Spinal cord (tissue), 9 donors: ENCODE measurements at regions not wholly inside any gene's neighbourhood (a gene's known extent, or its start where the extent isn't known, plus 50 kb on each side); places are given as distances from the start of the nearest gene placed in this dataset.
A peak's percentile ranks its signal among the peaks of the same experiment; 100 is the strongest.

Source experiments
- DNase-seq, 6 donors: peaks; one replicate each; pipeline versions ENCODE4 v3.0.0 to v3.0.0-alpha.2; 2013 to 2015; ENCODE audit warnings: low spot score in 6 of 6, low read depth in 4 of 6
- H3K27ac ChIP-seq: one replicate; pipeline ENCODE4 v1.5.1; 2013; ENCODE audit warnings: low read depth, low read length, control low read depth
- H3K27me3 ChIP-seq: one replicate; pipeline ENCODE4 v1.6.1; 2013; ENCODE audit warnings: low read length; ENCODE audit not compliant: control insufficient read depth, insufficient read depth
- H3K36me3 ChIP-seq: one replicate; pipeline ENCODE4 v1.6.1; 2013; ENCODE audit warnings: low read length; ENCODE audit not compliant: control insufficient read depth, insufficient read depth
- H3K4me1 ChIP-seq: one replicate; pipeline ENCODE4 v1.6.1; 2013; ENCODE audit warnings: low read length; ENCODE audit not compliant: control insufficient read depth, insufficient read depth
- H3K4me3 ChIP-seq: one replicate; pipeline ENCODE4 v1.5.1; 2013; ENCODE audit warnings: low read depth, low read length, control low read depth
- H3K9me3 ChIP-seq: one replicate; pipeline ENCODE4 v1.6.1; 2013; ENCODE audit warnings: low read length; ENCODE audit not compliant: control insufficient read depth, insufficient read depth
- WGBS: methylation state at CpG from one replicate; pipeline ENCODE4 v1.1.5; 2013; ENCODE audit warnings: missing lambda C conversion rate; ENCODE audit not compliant: insufficient coverage; 5-methylcytosine and 5-hydroxymethylcytosine counted together
- donor health status: healthy.

DNA sequence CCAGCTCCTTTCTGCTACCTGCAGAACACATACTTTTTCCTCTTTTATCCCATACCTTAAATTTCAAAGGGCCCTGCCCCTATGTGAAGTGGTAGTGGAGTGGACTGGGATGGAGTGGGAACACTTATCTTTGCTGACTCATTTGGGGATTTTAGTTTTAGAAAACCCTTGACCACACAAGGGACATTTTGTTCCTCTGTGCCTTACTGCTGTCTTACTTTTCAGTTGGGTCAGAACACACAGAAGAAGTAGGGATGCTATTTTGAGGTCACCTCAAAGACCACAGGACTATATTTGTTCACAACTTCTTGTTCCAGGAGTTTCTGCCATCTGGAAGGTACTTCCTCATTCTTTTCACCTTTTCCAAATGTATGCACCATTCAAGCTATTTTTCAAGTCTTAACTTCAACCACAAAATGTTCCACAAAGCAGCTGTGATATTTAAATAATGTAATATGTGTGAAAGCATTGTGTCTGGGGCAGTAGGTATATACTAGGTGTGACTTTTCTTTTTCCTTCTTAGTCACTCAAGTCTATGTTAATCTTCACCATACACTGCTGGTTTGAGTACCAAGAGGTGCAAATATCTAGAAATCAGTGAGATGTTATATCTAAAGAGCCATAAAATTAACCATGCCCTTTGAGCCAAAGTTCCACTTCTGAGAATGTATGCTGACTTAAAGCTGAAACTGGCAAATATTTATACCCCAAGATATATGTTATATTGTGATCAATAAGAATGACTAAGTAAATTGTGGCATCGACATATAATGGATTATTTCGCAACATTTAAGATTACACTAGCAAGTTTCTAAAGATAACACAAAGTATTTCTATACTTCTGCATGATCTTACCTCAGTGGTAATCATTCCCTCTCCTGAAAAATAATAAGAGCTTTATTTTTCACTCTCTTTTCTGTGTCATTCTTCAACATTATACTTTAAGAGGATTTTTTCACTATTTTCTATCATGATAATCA, 308.5 kb downstream of the MRPL39 start:
- Histone ChIP-seq H3K27ac (no peak overlapping the region), H3K4me1 (no peaks in the 10 kb centered on the region), H3K27me3 (no peaks in the 10 kb centered on the region), H3K9me3 (no peaks in the 10 kb centered on the region), H3K4me3 (no peak overlapping the region), H3K36me3 (no peaks in the 10 kb centered on the region)
- WGBS = no CpG with 5 or more reads among the region's 2 CpGs
- no peak for DNase-seq

DNA sequence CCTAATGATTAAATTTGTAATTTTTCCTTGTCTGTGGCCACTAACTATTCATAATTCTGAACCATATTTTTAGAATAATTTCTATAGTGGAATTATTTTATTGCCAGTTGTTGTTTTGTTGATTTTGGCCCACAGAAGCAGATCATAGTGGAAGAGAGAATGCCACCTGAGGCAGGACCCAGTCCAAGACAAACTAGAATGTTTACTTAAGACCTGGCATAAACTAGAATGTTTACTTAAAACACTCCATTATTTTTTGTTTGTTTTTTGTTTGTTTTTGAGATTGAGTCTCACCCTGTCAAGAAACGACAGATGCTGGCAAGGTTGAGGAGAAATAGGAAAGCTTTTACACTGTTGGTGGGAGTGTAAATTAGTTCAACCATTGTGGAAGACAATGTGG, 310.2 kb downstream of the MRPL39 start:
- DNase-seq = no peak
- Histone ChIP-seq H3K36me3 (no peaks in the 10 kb centered on the region), H3K27ac (no peak overlapping the region), H3K4me1 (no peaks in the 10 kb centered on the region), H3K4me3 (no peak overlapping the region), H3K27me3 (no peaks in the 10 kb centered on the region), H3K9me3 (no peaks in the 10 kb centered on the region)
- no CpG with 5 or more reads among the region's 1 CpG for WGBS

- Histone ChIP-seq H3K4me3 (no peak overlapping the region), H3K9me3 (no peaks in the 10 kb centered on the region), H3K27ac (no peak overlapping the region), H3K4me1 (no peaks in the 10 kb centered on the region), H3K27me3 (no peaks in the 10 kb centered on the region), H3K36me3 (no peaks in the 10 kb centered on the region)
- DNase-seq = no peak
- 98% methylated on average over 4 of the region's 5 CpGs for WGBS
Observed at GRCh38 chr21:25296252-25296651, 311.0 kb downstream of the MRPL39 start.

GRCh38 chr21:25292396-25292795, 314.9 kb downstream of the MRPL39 start:
- H3K4me1 ChIP-seq = no peaks in the 10 kb centered on the region
- H3K27ac ChIP-seq = no peak overlapping the region
- DNase-seq = no peak
- H3K27me3 ChIP-seq = no peaks in the 10 kb centered on the region
- H3K36me3 ChIP-seq = no peaks in the 10 kb centered on the region
- WGBS = 91% methylated on average over 6 of the region's 6 CpGs
- no peaks in the 10 kb centered on the region for H3K9me3 ChIP-seq
- H3K4me3 ChIP-seq = no peak overlapping the region

DNA sequence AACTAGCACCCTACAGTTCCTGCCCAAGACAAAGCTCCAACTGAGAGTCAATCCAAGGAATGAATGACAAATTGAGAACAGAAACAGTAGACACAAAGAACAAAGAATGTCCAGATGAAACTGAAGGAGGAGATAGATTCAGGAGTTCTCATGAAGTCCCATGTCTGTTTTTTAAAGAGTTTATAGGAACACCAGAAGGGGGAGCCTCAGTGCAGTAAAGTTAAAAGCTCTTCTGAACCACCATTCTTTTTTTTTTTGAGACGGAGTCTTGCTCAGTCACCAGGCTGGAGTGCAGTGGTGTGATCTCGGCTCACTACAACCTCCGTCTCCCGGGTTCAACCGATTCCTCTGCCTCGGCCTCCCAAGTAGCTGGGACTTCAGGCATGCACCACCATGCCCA, 323.6 kb downstream of the MRPL39 start:
- WGBS = 77% methylated on average over 6 of the region's 6 CpGs
- no peak for DNase-seq

DNA sequence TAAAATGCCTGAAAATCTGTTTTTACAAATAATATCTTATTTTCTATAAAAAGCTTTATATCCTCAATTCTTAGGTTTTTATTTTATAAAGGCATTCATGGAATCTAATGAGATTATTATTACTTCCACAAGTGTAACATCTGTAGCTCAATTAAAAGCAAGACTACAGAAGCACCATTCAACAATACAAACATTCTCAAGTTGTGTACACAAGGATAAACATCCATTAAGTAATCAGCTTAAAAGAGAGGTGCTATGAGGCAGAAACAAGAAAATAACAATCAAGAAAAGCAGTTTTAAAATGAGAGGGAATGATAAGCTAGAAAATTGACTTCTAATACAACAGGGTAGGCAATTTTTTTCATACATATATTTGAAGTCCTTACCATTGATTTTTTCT, 326.1 kb downstream of the MRPL39 start:
- Histone ChIP-seq H3K36me3 (no peaks in the 10 kb centered on the region), H3K4me3 (no peak overlapping the region), H3K27ac (no peak overlapping the region), H3K27me3 (no peaks in the 10 kb centered on the region), H3K4me1 (no peaks in the 10 kb centered on the region), H3K9me3 (no peaks in the 10 kb centered on the region)
- DNase-seq = peak in 1 of 6 donors; percentile 22

More for the DNA sequence above, 323.6 kb downstream of the MRPL39 start:
- Histone ChIP-seq H3K9me3 (no peaks in the 10 kb centered on the region), H3K4me1 (no peaks in the 10 kb centered on the region), H3K4me3 (no peak overlapping the region), H3K27ac (no peak overlapping the region), H3K27me3 (no peaks in the 10 kb centered on the region), H3K36me3 (no peaks in the 10 kb centered on the region)

DNA sequence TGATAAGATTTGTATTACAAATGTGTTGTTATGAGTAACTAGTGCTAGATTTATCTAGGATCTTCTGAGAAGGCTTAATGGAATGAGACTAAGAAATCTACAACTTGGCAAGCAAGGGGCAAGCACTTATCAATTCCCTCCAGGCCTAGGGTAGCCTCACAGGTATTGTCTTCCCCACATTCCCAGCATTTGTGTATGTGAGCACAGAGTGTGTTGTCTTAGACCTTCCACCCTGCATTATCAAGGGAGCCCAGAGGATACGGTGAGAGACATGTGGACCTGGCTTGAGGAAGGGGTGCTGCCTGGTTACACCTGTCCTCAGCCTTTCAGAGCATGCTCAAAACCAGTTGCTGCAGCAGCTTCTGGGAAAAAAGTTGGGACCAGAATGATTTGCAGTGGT, 327.2 kb downstream of the MRPL39 start:
- no peaks in the 10 kb centered on the region for H3K4me1 ChIP-seq
- no peak overlapping the region for H3K27ac ChIP-seq
- DNase-seq = no peak
- WGBS = 89% methylated on average over 1 of the region's 1 CpG
- no peak overlapping the region for H3K4me3 ChIP-seq
- no peaks in the 10 kb centered on the region for H3K9me3 ChIP-seq
- H3K27me3 ChIP-seq = no peaks in the 10 kb centered on the region
- H3K36me3 ChIP-seq = no peaks in the 10 kb centered on the region

DNA sequence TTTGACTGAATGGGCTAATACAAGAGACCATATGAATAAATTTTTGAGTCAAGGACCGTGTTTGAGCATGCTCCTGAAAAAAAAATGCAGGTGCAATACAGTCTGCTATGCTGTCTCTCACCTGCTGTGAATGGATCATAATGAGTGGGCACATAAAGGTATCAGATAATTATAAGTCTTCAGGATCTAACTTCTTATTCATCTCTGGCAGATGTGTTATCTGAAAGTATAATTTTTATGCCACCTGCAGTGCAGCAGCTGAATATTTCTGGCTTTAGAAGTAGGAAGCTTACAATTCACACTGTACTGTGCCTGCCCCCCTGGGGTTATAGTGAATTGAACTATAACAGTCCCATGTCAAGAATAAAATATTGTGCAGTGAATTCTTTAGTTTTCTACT, 333.3 kb downstream of the MRPL39 start:
- no peaks in the 10 kb centered on the region for H3K36me3 ChIP-seq
- 67% methylated on average over 1 of the region's 1 CpG for WGBS

DNA sequence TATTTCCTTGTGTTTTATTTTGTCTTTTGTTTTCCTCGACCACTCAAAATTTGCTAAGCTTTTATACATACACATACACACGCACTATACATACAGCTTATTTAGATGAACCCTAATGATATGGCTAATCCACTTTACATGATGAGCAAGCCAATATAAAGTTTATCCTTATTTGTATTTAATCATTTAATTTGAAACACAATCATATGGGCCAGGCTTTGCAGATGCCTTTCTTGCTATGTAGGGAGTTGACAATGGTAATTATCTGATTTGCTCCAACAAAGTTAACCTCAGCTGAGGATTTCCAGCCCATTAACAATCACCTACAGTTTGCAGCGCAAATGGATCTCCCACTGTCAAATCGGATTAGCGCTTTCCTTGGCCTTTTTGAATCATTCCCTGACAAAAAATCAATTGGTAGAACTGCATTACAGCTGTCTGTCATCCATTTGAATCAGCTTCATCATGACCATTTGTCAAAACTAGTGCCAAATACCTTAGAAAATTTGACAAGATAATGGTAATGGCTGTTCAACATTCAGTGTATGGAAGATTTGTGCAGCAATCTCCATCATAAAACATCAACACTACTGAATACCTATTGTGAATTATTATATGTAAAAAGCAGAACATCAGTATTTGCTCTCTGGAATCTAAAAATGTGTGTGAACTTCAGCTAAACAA, 352.6 kb downstream of the MRPL39 start:
- no peak overlapping the region for H3K4me3 ChIP-seq
- peak in 1 of 6 donors; percentile 61 for DNase-seq

More for the DNA sequence above, 333.3 kb downstream of the MRPL39 start:
- Histone ChIP-seq H3K4me1 (no peaks in the 10 kb centered on the region), H3K4me3 (no peak overlapping the region), H3K27me3 (no peaks in the 10 kb centered on the region), H3K9me3 (peaks cover 2% of the 10 kb centered on the region), H3K27ac (no peak overlapping the region)
- DNase-seq = peak in 1 of 6 donors; percentile 26

More for the DNA sequence above, 352.6 kb downstream of the MRPL39 start:
- no peaks in the 10 kb centered on the region for H3K27me3 ChIP-seq
- H3K36me3 ChIP-seq = no peaks in the 10 kb centered on the region
- no peak overlapping the region for H3K27ac ChIP-seq
- H3K9me3 ChIP-seq = no peaks in the 10 kb centered on the region
- 80% methylated on average over 3 of the region's 5 CpGs for WGBS
- no peaks in the 10 kb centered on the region for H3K4me1 ChIP-seq
